ENCODE measurements at regions not wholly inside any gene's neighbourhood (a gene's known extent, or its start where the extent isn't known, plus 50 kb on each side); places are given as distances from the start of the nearest gene placed in this dataset.

GRCh38 chr11:134555510-134555909 lies 143.5 kb upstream of the B3GAT1 start:
- in situ Hi-C loops (cut with MboI; ENCODE audit: low sequenced_read_pairs in 4 of 4) = no loop called here

GRCh38 chr11:134554861-134555260 lies 142.8 kb upstream of the B3GAT1 start:
- intact Hi-C loops (cut with DNase I; ENCODE audit: low total_unique reads) (no loop called here), in situ Hi-C loops (cut with MboI; ENCODE audit: low sequenced_read_pairs in 4 of 4) (no loop called here)
- Histone ChIP-seq H3K4me1 (no peaks in the 10 kb centered on the region), H3K4me3 (no peak overlapping the region), H3K36me3 (no peaks in the 10 kb centered on the region), H3K27ac (no peak overlapping the region), H3K9me3 (no peaks in the 10 kb centered on the region), H3K27me3 (no peaks in the 10 kb centered on the region)
- ATAC-seq = no peak
- no peak for DNase-seq
- TF ChIP-seq CTCF (IDR thresholded peaks at IDR 0.05 in 4 of 5, conservative IDR thresholded peaks at IDR 0.05 in 1 of 5) (no peak), POLR2A (IDR thresholded peaks at IDR 0.05) (no peak)

More at GRCh38 chr11:134555510-134555909, 143.5 kb upstream of the B3GAT1 start:
- no peaks in the 10 kb centered on the region for H3K27me3 ChIP-seq
- ATAC-seq = no peak
- TF ChIP-seq POLR2A (IDR thresholded peaks at IDR 0.05) (no peak), CTCF (IDR thresholded peaks at IDR 0.05 in 4 of 5, conservative IDR thresholded peaks at IDR 0.05 in 1 of 5) (no peak)
- no peak overlapping the region for H3K4me3 ChIP-seq
- no peak overlapping the region for H3K27ac ChIP-seq
- DNase-seq = no peak
- intact Hi-C loops (cut with DNase I; ENCODE audit: low total_unique reads) = no loop called here
- H3K9me3 ChIP-seq = no peaks in the 10 kb centered on the region
- no peaks in the 10 kb centered on the region for H3K36me3 ChIP-seq
- H3K4me1 ChIP-seq = no peaks in the 10 kb centered on the region

- DNase-seq (no peak), ATAC-seq (no peak)
- Histone ChIP-seq H3K4me1 (no peaks in the 10 kb centered on the region), H3K27ac (no peak overlapping the region), H3K9me3 (no peaks in the 10 kb centered on the region), H3K27me3 (no peaks in the 10 kb centered on the region), H3K36me3 (no peaks in the 10 kb centered on the region), H3K4me3 (no peak overlapping the region)
- in situ Hi-C loops (cut with MboI; ENCODE audit: low sequenced_read_pairs in 4 of 4) (no loop called here), intact Hi-C loops (cut with DNase I; ENCODE audit: low total_unique reads) (no loop called here)
- TF ChIP-seq CTCF (IDR thresholded peaks at IDR 0.05 in 4 of 5, conservative IDR thresholded peaks at IDR 0.05 in 1 of 5) (no peak), POLR2A (IDR thresholded peaks at IDR 0.05) (no peak)
These were observed 142.1 kb upstream of the B3GAT1 start for GRCh38 chr11:134554106-134554505.

GRCh38 chr11:134552749-134553148 lies 140.7 kb upstream of the B3GAT1 start:
- Histone ChIP-seq H3K4me1 (no peaks in the 10 kb centered on the region), H3K27me3 (no peaks in the 10 kb centered on the region), H3K36me3 (no peaks in the 10 kb centered on the region), H3K9me3 (no peaks in the 10 kb centered on the region), H3K4me3 (no peak overlapping the region), H3K27ac (no peak overlapping the region)
- TF ChIP-seq CTCF (IDR thresholded peaks at IDR 0.05 in 4 of 5, conservative IDR thresholded peaks at IDR 0.05 in 1 of 5) (no peak), POLR2A (IDR thresholded peaks at IDR 0.05) (no peak)
- ATAC-seq (no peak), DNase-seq (no peak)
- in situ Hi-C loops (cut with MboI; ENCODE audit: low sequenced_read_pairs in 4 of 4) (no loop called here), intact Hi-C loops (cut with DNase I; ENCODE audit: low total_unique reads) (no loop called here)

- in situ Hi-C loops (cut with MboI; ENCODE audit: low sequenced_read_pairs in 4 of 4) = no loop called here
- H3K27me3 ChIP-seq = no peaks in the 10 kb centered on the region
- no peak for DNase-seq
These were observed 133.5 kb upstream of the B3GAT1 start for GRCh38 chr11:134545521-134545920.

More at GRCh38 chr11:134545521-134545920, 133.5 kb upstream of the B3GAT1 start:
- H3K27ac ChIP-seq = no peak overlapping the region
- no peaks in the 10 kb centered on the region for H3K4me1 ChIP-seq
- ATAC-seq = no peak
- no peak overlapping the region for H3K4me3 ChIP-seq
- no peaks in the 10 kb centered on the region for H3K36me3 ChIP-seq
- TF ChIP-seq POLR2A (IDR thresholded peaks at IDR 0.05) = no peak
- intact Hi-C loops (cut with DNase I; ENCODE audit: low total_unique reads) = no loop called here
- no peaks in the 10 kb centered on the region for H3K9me3 ChIP-seq
